Endometrium (tissue), 2 donors: ENCODE measurements at regions not wholly inside any gene's neighbourhood (a gene's known extent, or its start where the extent isn't known, plus 50 kb on each side); places are given as distances from the start of the nearest gene placed in this dataset.
"Not testable (repeated sequence)": the region's sequence is repeated elsewhere in the genome, so short reads cannot be mapped to it uniquely, and the experiment has no call there.

Source experiments
- FAIRE-seq: peaks from 2 replicates; lab custom pipeline; 2012; peaks lifted over from hg19 to GRCh38; lab: Jason Lieb, UNC
- donor health status: control.
- donor health status: control.

GRCh38 chr3:69647511-69648110, 91.7 kb upstream of the MITF start:
- FAIRE-seq = no peak

- FAIRE-seq = no peak
Observed at GRCh38 chr3:69647081-69647480, 92.2 kb upstream of the MITF start.

- FAIRE-seq = no peak
Observed at GRCh38 chr3:69646287-69647067, 92.8 kb upstream of the MITF start.

- FAIRE-seq = no peak
Observed at GRCh38 chr3:69642606-69643005, 96.7 kb upstream of the MITF start.

GRCh38 chr3:69639851-69640250, 99.4 kb upstream of the MITF start:
- FAIRE-seq = no peak

- no peak for FAIRE-seq
Observed at GRCh38 chr3:69628951-69629350, 110.3 kb upstream of the MITF start.

GRCh38 chr3:69613286-69613685, 126.0 kb upstream of the MITF start:
- no peak for FAIRE-seq

- no peak for FAIRE-seq
Observed at GRCh38 chr3:69612791-69613190, 126.5 kb upstream of the MITF start.

- FAIRE-seq = not testable (repeated sequence)
Observed at GRCh38 chr3:69609566-69609965, 129.7 kb upstream of the MITF start.

GRCh38 chr3:69607466-69608305, 131.6 kb upstream of the MITF start:
- no peak for FAIRE-seq

- FAIRE-seq = no peak
Observed at GRCh38 chr3:69605867-69606266, 133.4 kb upstream of the MITF start.

- FAIRE-seq = no peak
Observed at GRCh38 chr3:69604735-69605450, 134.4 kb upstream of the MITF start.

GRCh38 chr3:69602112-69602511, 137.2 kb upstream of the MITF start:
- no peak for FAIRE-seq

- FAIRE-seq = no peak
Observed at GRCh38 chr3:69594286-69594685, 145.0 kb upstream of the MITF start.

- no peak for FAIRE-seq
Observed at GRCh38 chr3:69591164-69591736, 148.0 kb upstream of the MITF start.

GRCh38 chr3:69590111-69590510, 149.2 kb upstream of the MITF start:
- FAIRE-seq = no peak

- no peak for FAIRE-seq
Observed at GRCh38 chr3:69588170-69588569, 151.1 kb upstream of the MITF start.

- FAIRE-seq = no peak
Observed at GRCh38 chr3:69585472-69585871, 153.8 kb upstream of the MITF start.

GRCh38 chr3:69582044-69582443, 157.2 kb upstream of the MITF start:
- FAIRE-seq = no peak

- FAIRE-seq = no peak
Observed at GRCh38 chr3:69579306-69580041, 159.8 kb upstream of the MITF start.

- FAIRE-seq = no peak
Observed at GRCh38 chr3:69569520-69569919, 169.7 kb upstream of the MITF start.
